Gastrocnemius medialis (tissue), 4 donors: ENCODE measurements at regions not wholly inside any gene's neighbourhood (a gene's known extent, or its start where the extent isn't known, plus 50 kb on each side); places are given as distances from the start of the nearest gene placed in this dataset.
"Not testable (repeated sequence)": the region's sequence is repeated elsewhere in the genome, so short reads cannot be mapped to it uniquely, and the experiment has no call there.

Experiments
- ATAC-seq, 2 donors: fragments of 150-250 bp; one replicate each; pipeline ENCODE4 v1.9.1; 2016
- DNase-seq, 2 donors: peaks; one replicate each; pipeline ENCODE4 v3.0.0-alpha.2; 2019
- H3K27ac ChIP-seq, 4 donors: fragments of 200-600 bp; sonication (generic); 1 replicate in 1 of 4; 2 replicates in 3 of 4; pipeline ENCODE4 v1.5.1; 2016 to 2018; ENCODE audit warnings: mild to moderate bottlenecking in 2 of 4, moderate library complexity in 1 of 4
- H3K27me3 ChIP-seq, 3 donors: fragments of 200-600 bp; sonication (generic) in 2 of 3; 1 replicate in 1 of 3; 2 replicates in 2 of 3; pipeline versions ENCODE4 v1.5.1 to v1.6.0; 2016 to 2019; ENCODE audit warnings: mild to moderate bottlenecking in 1 of 3, moderate library complexity in 1 of 3
- H3K36me3 ChIP-seq, 2 donors: fragments of 200-600 bp; sonication (generic) in 1 of 2; one replicate each; pipeline ENCODE4 v1.5.1; 2017 to 2018
- H3K4me1 ChIP-seq, 2 donors: fragments of 200-600 bp; sonication (generic) in 1 of 2; one replicate each; pipeline ENCODE4 v1.5.1; 2016 to 2017; ENCODE audit warnings: mild to moderate bottlenecking in 2 of 2
- H3K4me3 ChIP-seq, 4 donors: fragments of 200-600 bp; sonication (generic) in 3 of 4; 1 replicate in 1 of 4; 2 replicates in 3 of 4; pipeline ENCODE4 v1.5.1; 2016 to 2019; ENCODE audit warnings: mild to moderate bottlenecking in 2 of 4
- H3K9me3 ChIP-seq, 3 donors: fragments of 200-600 bp; sonication (generic) in 2 of 3; 1 replicate in 1 of 3; 2 replicates in 2 of 3; pipeline ENCODE4 v1.5.1; 2016 to 2019
- CTCF ChIP-seq, 5 experiments: fragments of 450-650 bp in 3 of 5; fragments of 200-600 bp in 2 of 5; sonication (generic) in 2 of 5; IDR thresholded peaks in 4 of 5; conservative IDR thresholded peaks in 1 of 5; 1 replicate in 4 of 5; 2 replicates in 1 of 5; pipeline ENCODE4 v1.5.1; 2016 to 2019; ENCODE audit warnings: antibody characterized with exemption in 5 of 5, mild to moderate bottlenecking in 3 of 5, moderate library complexity in 3 of 5
- POLR2A ChIP-seq, 2 donors: fragments of 450-650 bp; IDR thresholded peaks; one replicate each; pipeline ENCODE4 v1.6.1; 2017; ENCODE audit warnings: antibody characterized with exemption in 2 of 2, mild to moderate bottlenecking in 2 of 2, moderate library complexity in 2 of 2
- in situ Hi-C, 4 donors: fragments of 200-750 bp; cut with MboI; loops; one replicate each; pipeline versions ENCODE4 v1.15.0 to v1.8.0; 2017; ENCODE audit warnings: low sequenced_read_pairs in 4 of 4
- intact Hi-C: fragments of 100-400 bp; cut with DNase I; formaldehyde crosslinking; loops from one replicate; pipeline ENCODE4 v1.15.1; 2023; ENCODE audit warnings: low total_unique reads

- H3K4me1 ChIP-seq, result no peaks in the 10 kb centered on the region
- H3K27ac ChIP-seq, result no peak overlapping the region
- in situ Hi-C loops (loop anchor here in 3 of 4 donors (5.0 to 25.0 kb wide), 3 partner anchors 206 to 456 kb away; partner anchors contain the start of gene TOP2B (in 2 of the 3)), intact Hi-C loops (loop anchor here (5.0 to 10.0 kb wide), 2 partner anchors 276 to 473 kb away; no protein-coding TSS in a partner anchor)
- no peaks in the 10 kb centered on the region for H3K27me3 ChIP-seq
- H3K36me3 ChIP-seq, result no peaks in the 10 kb centered on the region
- no peaks in the 10 kb centered on the region for H3K9me3 ChIP-seq
- ATAC-seq (peak in 1 of 2 donors; percentile 77), DNase-seq (no peak)
- no peak overlapping the region for H3K4me3 ChIP-seq
- TF ChIP-seq CTCF (IDR thresholded peaks at IDR 0.05 in 4 of 5, conservative IDR thresholded peaks at IDR 0.05 in 1 of 5) (peak in 3 of 5 experiments; percentile 52 to 65 (median 60)), POLR2A (IDR thresholded peaks at IDR 0.05) (no peak)
These were observed 328.3 kb downstream of the OXSM start for GRCh38 chr3:26118165-26118564.

- DNase-seq, result no peak
- Histone ChIP-seq H3K4me1 (no peaks in the 10 kb centered on the region), H3K27me3 (no peaks in the 10 kb centered on the region), H3K27ac (no peak overlapping the region), H3K4me3 (no peak overlapping the region), H3K36me3 (no peaks in the 10 kb centered on the region), H3K9me3 (no peaks in the 10 kb centered on the region)
- in situ Hi-C loops (no loop called here), intact Hi-C loops (no loop called here)
- ATAC-seq, result no peak
- TF ChIP-seq CTCF (IDR thresholded peaks at IDR 0.05 in 4 of 5, conservative IDR thresholded peaks at IDR 0.05 in 1 of 5) (no peak), POLR2A (IDR thresholded peaks at IDR 0.05) (no peak)
These were observed 343.1 kb downstream of the OXSM start for GRCh38 chr3:26132942-26133341.

- intact Hi-C loops, result no loop called here
These were observed 351.4 kb downstream of the OXSM start for GRCh38 chr3:26141296-26141695.

GRCh38 chr3:26145769-26146168, 355.9 kb downstream of the OXSM start:
- intact Hi-C loops, result no loop called here
- H3K9me3 ChIP-seq, result no peaks in the 10 kb centered on the region
- in situ Hi-C loops, result no loop called here
- no peak overlapping the region for H3K4me3 ChIP-seq
- no peak overlapping the region for H3K27ac ChIP-seq
- ATAC-seq (no peak), DNase-seq (no peak)
- TF ChIP-seq CTCF (IDR thresholded peaks at IDR 0.05 in 4 of 5, conservative IDR thresholded peaks at IDR 0.05 in 1 of 5) (no peak), POLR2A (IDR thresholded peaks at IDR 0.05) (no peak)
- no peaks in the 10 kb centered on the region for H3K36me3 ChIP-seq
- no peaks in the 10 kb centered on the region for H3K4me1 ChIP-seq
- H3K27me3 ChIP-seq, result no peaks in the 10 kb centered on the region

More at GRCh38 chr3:26141296-26141695, 351.4 kb downstream of the OXSM start:
- in situ Hi-C loops, result no loop called here
- peaks cover 0 to 2% (median 0%) of the 10 kb centered on the region in 3 donors for H3K9me3 ChIP-seq
- H3K27ac ChIP-seq, result no peak overlapping the region
- no peak for TF ChIP-seq POLR2A (IDR thresholded peaks at IDR 0.05)
- TF ChIP-seq CTCF (IDR thresholded peaks at IDR 0.05 in 4 of 5, conservative IDR thresholded peaks at IDR 0.05 in 1 of 5), result no peak
- no peaks in the 10 kb centered on the region for H3K36me3 ChIP-seq
- DNase-seq (no peak), ATAC-seq (no peak)
- H3K4me1 ChIP-seq, result no peaks in the 10 kb centered on the region
- no peak overlapping the region for H3K4me3 ChIP-seq
- H3K27me3 ChIP-seq, result no peaks in the 10 kb centered on the region

GRCh38 chr3:26157428-26157827, 367.5 kb downstream of the OXSM start:
- H3K4me3 ChIP-seq, intact Hi-C loops, ATAC-seq, H3K27me3 ChIP-seq, H3K9me3 ChIP-seq, in situ Hi-C loops, DNase-seq, H3K36me3 ChIP-seq, H3K27ac ChIP-seq, H3K4me1 ChIP-seq: not testable (repeated sequence)
